ENCODE measurements at regions not wholly inside any gene's neighbourhood (a gene's known extent, or its start where the extent isn't known, plus 50 kb on each side); places are given as distances from the start of the nearest gene placed in this dataset.
"Not testable (repeated sequence)": the region's sequence is repeated elsewhere in the genome, so short reads cannot be mapped to it uniquely, and the experiment has no call there.

DNA sequence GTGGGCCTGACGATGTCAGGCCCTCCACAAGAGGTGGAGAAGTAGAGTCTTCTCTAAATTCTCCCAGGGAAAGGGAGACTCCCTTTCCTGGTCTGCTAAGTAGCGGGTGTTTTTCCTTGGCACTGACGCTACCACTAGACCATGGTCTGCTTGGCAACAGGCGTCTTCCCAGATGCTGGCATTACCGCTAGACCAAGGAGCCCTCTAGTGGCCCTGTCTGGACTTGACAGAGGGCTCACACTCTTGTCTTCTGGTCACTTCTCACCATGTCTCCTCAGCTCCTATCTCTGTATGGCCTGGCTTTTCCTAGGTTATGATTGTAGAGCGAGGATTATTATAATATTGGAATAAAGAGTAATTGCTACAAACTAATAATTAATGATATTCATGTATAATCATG, 51.1 kb upstream of the RASSF6 start:
- H3K36me3 ChIP-seq (ENCODE audit: control insufficient read depth in 2 of 3, insufficient read depth in 3 of 3, low read length in 3 of 3); H3K27me3 ChIP-seq (ENCODE audit: control insufficient read depth in 2 of 2, insufficient read depth in 2 of 2, low read length in 2 of 2); intact Hi-C loops (cut with micrococcal nuclease); H3K9me3 ChIP-seq (ENCODE audit: control insufficient read depth in 2 of 3, low read length in 3 of 3); H3K36me3 Mint-ChIP-seq; H3K4me3 ChIP-seq (ENCODE audit: low read length); H3K4me3 Mint-ChIP-seq; POLR2A ChIA-PET; ATAC-seq; H3K9me3 Mint-ChIP-seq; CTCF ChIA-PET; H3K27ac Mint-ChIP-seq; H3K4me1 Mint-ChIP-seq; H3K27ac ChIP-seq (ENCODE audit: low read depth, low read length); H3K4me1 ChIP-seq (ENCODE audit: control insufficient read depth in 2 of 2, insufficient read depth in 2 of 2, low read length in 2 of 2); DNase-seq: not testable (repeated sequence)
- peaks cover 0 to 19% (median 0%) of the 10 kb centered on the region in 5 donors for H3K27me3 Mint-ChIP-seq

DNA sequence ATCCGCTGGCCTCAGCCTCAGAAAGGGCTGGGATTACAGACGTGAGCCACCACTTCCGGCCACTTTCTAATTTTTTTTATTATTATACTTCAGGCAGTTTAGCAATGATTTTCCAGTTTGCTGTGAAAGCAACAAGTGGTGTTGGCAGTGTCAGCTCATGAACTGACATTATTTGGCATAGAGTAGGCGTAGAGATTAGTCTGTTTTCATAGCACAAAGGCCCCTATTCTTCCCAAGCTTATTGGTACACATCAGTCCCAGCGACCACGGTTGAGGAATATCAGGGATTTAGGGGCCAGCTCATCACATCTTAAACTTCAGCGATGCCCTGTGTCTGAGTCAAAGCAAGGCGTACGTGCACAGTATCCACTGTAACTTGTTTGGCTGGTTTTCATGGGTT, 53.0 kb upstream of the RASSF6 start:
- no peak overlapping the region for H3K4me3 Mint-ChIP-seq
- DNase-seq (no peak), ATAC-seq (no peak)
- no peaks in the 10 kb centered on the region for H3K9me3 Mint-ChIP-seq
- no peaks in the 10 kb centered on the region for H3K36me3 Mint-ChIP-seq
- POLR2A ChIA-PET = interaction anchor here (0.7 kb wide), 1 partner anchor 15 kb away, joined by 3 read pairs; no protein-coding TSS in a partner anchor
- no peaks in the 10 kb centered on the region for H3K4me1 Mint-ChIP-seq
- Histone ChIP-seq H3K4me3 (ENCODE audit: low read length) (no peak overlapping the region), H3K9me3 (ENCODE audit: control insufficient read depth in 2 of 3, low read length in 3 of 3) (no peaks in the 10 kb centered on the region), H3K27ac (ENCODE audit: low read depth, low read length) (no peak overlapping the region), H3K36me3 (ENCODE audit: control insufficient read depth in 2 of 3, insufficient read depth in 3 of 3, low read length in 3 of 3) (no peaks in the 10 kb centered on the region), H3K27me3 (ENCODE audit: control insufficient read depth in 2 of 2, insufficient read depth in 2 of 2, low read length in 2 of 2) (no peaks in the 10 kb centered on the region), H3K4me1 (ENCODE audit: control insufficient read depth in 2 of 2, insufficient read depth in 2 of 2, low read length in 2 of 2) (no peaks in the 10 kb centered on the region)
- intact Hi-C loops (cut with micrococcal nuclease) = no loop called here
- H3K27me3 Mint-ChIP-seq = peaks cover 0 to 19% (median 0%) of the 10 kb centered on the region in 5 donors
- no peak overlapping the region for H3K27ac Mint-ChIP-seq
- CTCF ChIA-PET = no interaction called here

DNA sequence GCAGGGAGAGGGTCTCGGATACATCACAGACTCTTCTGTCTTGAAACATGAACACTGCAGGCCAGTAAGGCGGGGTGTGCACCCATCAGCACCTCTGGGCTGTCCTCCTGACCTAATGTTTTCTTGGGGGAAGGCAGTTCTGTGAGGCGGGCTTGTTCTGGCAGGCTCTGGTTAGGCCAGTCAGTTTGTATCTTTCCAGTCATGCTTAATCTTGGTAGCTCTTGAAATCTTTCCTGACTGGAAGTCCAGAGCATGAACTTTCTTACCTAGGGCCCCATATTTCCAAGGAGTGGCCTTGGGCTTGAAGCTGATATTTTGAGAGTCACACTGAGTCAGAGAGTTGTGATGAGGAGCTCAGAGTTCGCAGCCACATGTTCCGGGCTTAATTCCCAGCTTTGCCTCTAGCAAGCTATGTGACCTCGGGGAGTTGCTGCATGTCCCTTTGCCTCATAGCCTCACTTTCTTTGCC, 54.2 kb upstream of the RASSF6 start:
- ChIA-PET POLR2A (no interaction called here), CTCF (no interaction called here)
- no peaks in the 10 kb centered on the region for H3K9me3 ChIP-seq (ENCODE audit: control insufficient read depth in 2 of 3, low read length in 3 of 3)
- intact Hi-C loops (cut with micrococcal nuclease) = no loop called here
- Mint-ChIP-seq H3K9me3 (no peaks in the 10 kb centered on the region), H3K27ac (no peak overlapping the region), H3K4me1 (no peaks in the 10 kb centered on the region), H3K36me3 (no peaks in the 10 kb centered on the region), H3K27me3 (peaks cover 0 to 19% (median 0%) of the 10 kb centered on the region in 5 donors), H3K4me3 (no peak overlapping the region)
- H3K27me3 ChIP-seq (ENCODE audit: control insufficient read depth in 2 of 2, insufficient read depth in 2 of 2, low read length in 2 of 2) = no peaks in the 10 kb centered on the region
- no peaks in the 10 kb centered on the region for H3K36me3 ChIP-seq (ENCODE audit: control insufficient read depth in 2 of 3, insufficient read depth in 3 of 3, low read length in 3 of 3)
- ATAC-seq = no peak
- no peak overlapping the region for H3K27ac ChIP-seq (ENCODE audit: low read depth, low read length)
- DNase-seq = no peak
- no peaks in the 10 kb centered on the region for H3K4me1 ChIP-seq (ENCODE audit: control insufficient read depth in 2 of 2, insufficient read depth in 2 of 2, low read length in 2 of 2)
- H3K4me3 ChIP-seq (ENCODE audit: low read length) = no peak overlapping the region

DNA sequence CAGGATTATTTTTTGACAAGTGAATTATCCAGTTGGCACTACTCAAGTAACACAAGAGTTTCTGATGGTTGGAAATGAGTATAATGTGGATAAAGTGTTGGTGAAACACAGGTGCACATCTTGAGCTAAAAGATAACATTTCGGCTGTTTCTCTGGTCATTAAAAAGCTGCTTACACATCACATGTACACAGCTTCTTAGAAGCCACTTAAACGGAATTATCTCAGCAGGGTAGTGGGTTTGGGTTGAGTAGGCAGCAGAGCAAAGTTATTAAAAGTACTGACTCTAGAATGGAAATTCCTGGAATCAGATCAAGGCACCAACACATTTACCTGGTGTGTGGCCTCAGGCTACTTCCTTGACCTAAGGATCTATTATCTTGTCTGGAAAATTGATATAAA, 55.4 kb upstream of the RASSF6 start:
- Histone ChIP-seq H3K4me3 (ENCODE audit: low read length) (no peak overlapping the region), H3K9me3 (ENCODE audit: control insufficient read depth in 2 of 3, low read length in 3 of 3) (no peaks in the 10 kb centered on the region), H3K36me3 (ENCODE audit: control insufficient read depth in 2 of 3, insufficient read depth in 3 of 3, low read length in 3 of 3) (no peaks in the 10 kb centered on the region), H3K4me1 (ENCODE audit: control insufficient read depth in 2 of 2, insufficient read depth in 2 of 2, low read length in 2 of 2) (no peaks in the 10 kb centered on the region), H3K27me3 (ENCODE audit: control insufficient read depth in 2 of 2, insufficient read depth in 2 of 2, low read length in 2 of 2) (no peaks in the 10 kb centered on the region), H3K27ac (ENCODE audit: low read depth, low read length) (no peak overlapping the region)
- intact Hi-C loops (cut with micrococcal nuclease) = no loop called here
- ATAC-seq = no peak
- ChIA-PET POLR2A (no interaction called here), CTCF (no interaction called here)
- Mint-ChIP-seq H3K27me3 (peaks cover 0 to 11% (median 0%) of the 10 kb centered on the region in 5 donors), H3K9me3 (no peaks in the 10 kb centered on the region), H3K27ac (no peak overlapping the region), H3K4me3 (no peak overlapping the region), H3K36me3 (no peaks in the 10 kb centered on the region), H3K4me1 (no peaks in the 10 kb centered on the region)
- no peak for DNase-seq

DNA sequence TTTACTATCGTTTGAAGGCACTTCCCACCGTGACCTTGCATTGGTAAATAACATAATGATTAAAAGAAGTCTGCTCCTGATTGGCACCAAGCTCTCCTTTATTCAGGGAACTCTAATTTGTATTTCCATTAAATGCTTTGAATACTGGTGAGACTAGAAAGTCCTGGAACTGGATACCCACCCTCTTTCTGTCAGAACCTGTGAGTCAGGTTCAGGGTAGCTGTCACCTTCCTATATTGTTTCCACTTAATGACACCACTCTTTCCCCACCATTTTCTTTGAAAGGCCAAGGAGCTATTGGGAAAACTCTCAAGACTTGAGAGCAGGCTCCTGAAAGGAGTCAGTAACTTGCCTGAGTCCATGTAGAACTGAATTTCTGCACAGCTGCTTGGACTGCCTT, 55.9 kb upstream of the RASSF6 start:
- H3K27me3 Mint-ChIP-seq = peaks cover 0 to 6% (median 0%) of the 10 kb centered on the region in 5 donors
- H3K4me3 Mint-ChIP-seq = no peak overlapping the region
- no peak overlapping the region for H3K27ac ChIP-seq (ENCODE audit: low read depth, low read length)
- H3K36me3 ChIP-seq (ENCODE audit: control insufficient read depth in 2 of 3, insufficient read depth in 3 of 3, low read length in 3 of 3) = no peaks in the 10 kb centered on the region
- no peaks in the 10 kb centered on the region for H3K27me3 ChIP-seq (ENCODE audit: control insufficient read depth in 2 of 2, insufficient read depth in 2 of 2, low read length in 2 of 2)
- POLR2A ChIA-PET = no interaction called here
- no peaks in the 10 kb centered on the region for H3K4me1 ChIP-seq (ENCODE audit: control insufficient read depth in 2 of 2, insufficient read depth in 2 of 2, low read length in 2 of 2)
- DNase-seq = no peak
- no peak overlapping the region for H3K4me3 ChIP-seq (ENCODE audit: low read length)
- intact Hi-C loops (cut with micrococcal nuclease) = no loop called here
- H3K4me1 Mint-ChIP-seq = no peaks in the 10 kb centered on the region
- no peak for ATAC-seq
- CTCF ChIA-PET = no interaction called here
- no peaks in the 10 kb centered on the region for H3K9me3 ChIP-seq (ENCODE audit: control insufficient read depth in 2 of 3, low read length in 3 of 3)
- peaks cover 0 to 4% (median 0%) of the 10 kb centered on the region in 11 donors for H3K9me3 Mint-ChIP-seq
- H3K36me3 Mint-ChIP-seq = no peaks in the 10 kb centered on the region
- no peak overlapping the region for H3K27ac Mint-ChIP-seq

DNA sequence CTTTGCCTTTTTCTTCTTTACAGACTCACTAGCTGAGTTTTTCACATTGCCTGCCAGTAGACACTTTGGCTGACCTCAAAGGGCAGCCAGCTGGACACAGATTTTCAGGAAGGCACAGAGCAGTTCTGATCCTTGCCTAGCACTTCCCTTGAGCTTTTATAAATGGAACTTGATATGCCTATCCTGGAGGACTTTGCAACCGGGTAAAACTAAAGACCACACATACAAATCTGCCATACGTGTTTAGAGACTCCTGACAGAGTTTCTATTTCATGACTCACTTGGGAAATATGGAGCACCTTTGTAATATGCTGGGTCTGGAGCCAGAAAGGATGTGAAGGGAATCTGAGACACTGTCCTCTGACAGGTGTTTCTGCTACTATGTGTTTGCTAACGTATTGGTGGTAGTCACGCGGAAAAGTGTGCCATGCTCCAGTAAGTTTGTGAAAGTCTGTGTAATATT, 56.7 kb upstream of the RASSF6 start:
- Histone ChIP-seq H3K27me3 (ENCODE audit: control insufficient read depth in 2 of 2, insufficient read depth in 2 of 2, low read length in 2 of 2) (no peaks in the 10 kb centered on the region), H3K4me1 (ENCODE audit: control insufficient read depth in 2 of 2, insufficient read depth in 2 of 2, low read length in 2 of 2) (no peaks in the 10 kb centered on the region), H3K36me3 (ENCODE audit: control insufficient read depth in 2 of 3, insufficient read depth in 3 of 3, low read length in 3 of 3) (no peaks in the 10 kb centered on the region), H3K9me3 (ENCODE audit: control insufficient read depth in 2 of 3, low read length in 3 of 3) (no peaks in the 10 kb centered on the region), H3K4me3 (ENCODE audit: low read length) (no peak overlapping the region), H3K27ac (ENCODE audit: low read depth, low read length) (no peak overlapping the region)
- ATAC-seq (no peak), DNase-seq (no peak)
- no peaks in the 10 kb centered on the region for H3K4me1 Mint-ChIP-seq
- ChIA-PET CTCF (no interaction called here), POLR2A (no interaction called here)
- H3K9me3 Mint-ChIP-seq = peaks cover 0 to 4% (median 0%) of the 10 kb centered on the region in 11 donors
- no peak overlapping the region for H3K27ac Mint-ChIP-seq
- peaks cover 0 to 6% (median 0%) of the 10 kb centered on the region in 5 donors for H3K27me3 Mint-ChIP-seq
- intact Hi-C loops (cut with micrococcal nuclease) = no loop called here
- no peak overlapping the region for H3K4me3 Mint-ChIP-seq
- H3K36me3 Mint-ChIP-seq = no peaks in the 10 kb centered on the region

DNA sequence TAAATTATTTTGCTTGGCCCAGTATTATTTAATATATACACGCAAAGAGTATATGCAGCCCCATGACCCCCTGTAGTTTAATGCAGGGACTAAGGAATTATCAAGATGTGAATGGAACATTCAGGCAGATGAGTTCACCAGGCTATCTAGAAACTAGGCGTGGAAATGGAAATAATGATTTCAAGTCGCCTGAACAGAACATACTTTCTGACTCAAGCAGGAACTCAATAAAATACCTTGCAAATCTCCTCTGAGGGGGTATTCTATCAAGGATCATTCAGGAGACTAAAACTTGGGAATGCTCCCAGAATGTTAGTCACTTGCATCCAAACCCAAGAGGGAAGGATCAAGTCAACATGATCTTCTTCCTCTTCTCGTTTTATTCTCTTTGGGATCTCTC, 59.6 kb upstream of the RASSF6 start:
- Mint-ChIP-seq H3K36me3 (no peaks in the 10 kb centered on the region), H3K4me3 (no peak overlapping the region), H3K4me1 (no peaks in the 10 kb centered on the region), H3K9me3 (peaks cover 0 to 4% (median 0%) of the 10 kb centered on the region in 11 donors), H3K27ac (no peak overlapping the region), H3K27me3 (peaks cover 0 to 4% (median 0%) of the 10 kb centered on the region in 5 donors)
- Histone ChIP-seq H3K27ac (ENCODE audit: low read depth, low read length) (no peak overlapping the region), H3K27me3 (ENCODE audit: control insufficient read depth in 2 of 2, insufficient read depth in 2 of 2, low read length in 2 of 2) (no peaks in the 10 kb centered on the region), H3K4me3 (ENCODE audit: low read length) (no peak overlapping the region), H3K36me3 (ENCODE audit: control insufficient read depth in 2 of 3, insufficient read depth in 3 of 3, low read length in 3 of 3) (no peaks in the 10 kb centered on the region), H3K4me1 (ENCODE audit: control insufficient read depth in 2 of 2, insufficient read depth in 2 of 2, low read length in 2 of 2) (no peaks in the 10 kb centered on the region), H3K9me3 (ENCODE audit: control insufficient read depth in 2 of 3, low read length in 3 of 3) (no peaks in the 10 kb centered on the region)
- intact Hi-C loops (cut with micrococcal nuclease) = no loop called here
- DNase-seq (no peak), ATAC-seq (no peak)
- POLR2A ChIA-PET = no interaction called here
- CTCF ChIA-PET = no interaction called here
